Activated T-cell treated with anti-CD3 and anti-CD28 coated beads, Interleukin-2, amount 50 U/mL, for 72 hours (primary cell): ENCODE measurements at regions not wholly inside any gene's neighbourhood (a gene's known extent, or its start where the extent isn't known, plus 50 kb on each side); places are given as distances from the start of the nearest gene placed in this dataset.

Source experiments
- ATAC-seq, 2 donors: fragments of 150-1000 bp; cut with Tn5 transposase; replicated peaks in 1 of 2; 2 replicates each; pipeline ENCODE4 v1.10.0; 2021; ENCODE audit warnings: moderate library complexity in 2 of 2, mild to moderate bottlenecking in 1 of 2
- DNase-seq, 2 donors: peaks; one replicate each; pipeline ENCODE4 v3.0.0; 2021 to 2022; ENCODE audit warnings: mixed read lengths in 1 of 2
- H3K27ac Mint-ChIP-seq: one replicate; pipeline ENCODE4 v1.8.0; 2022; ENCODE audit warnings: mild to moderate bottlenecking, moderate library complexity, mixed read lengths
- H3K27me3 Mint-ChIP-seq: one replicate; pipeline ENCODE4 v1.8.0; 2022; ENCODE audit warnings: low read depth, mixed read lengths
- H3K36me3 Mint-ChIP-seq, 2 donors: one replicate each; pipeline ENCODE4 v1.8.0; 2022; ENCODE audit warnings: mixed read lengths in 2 of 2, mild to moderate bottlenecking in 1 of 2; ENCODE audit not compliant: insufficient read depth in 2 of 2
- H3K4me1 Mint-ChIP-seq: one replicate; pipeline ENCODE4 v1.8.0; 2022; ENCODE audit warnings: low read depth, mixed read lengths
- H3K4me3 Mint-ChIP-seq, 2 donors: one replicate each; pipeline ENCODE4 v1.8.0; 2022; ENCODE audit warnings: mild to moderate bottlenecking in 2 of 2, mixed read lengths in 2 of 2, moderate library complexity in 2 of 2
- H3K9me3 Mint-ChIP-seq, 2 donors: one replicate each; pipeline ENCODE4 v1.8.0; 2022; ENCODE audit warnings: mixed read lengths in 2 of 2

- H3K27ac Mint-ChIP-seq = no peak overlapping the region
- H3K4me3 Mint-ChIP-seq = no peak overlapping the region
- no peaks in the 10 kb centered on the region for H3K9me3 Mint-ChIP-seq
- no peak for DNase-seq
- no peaks in the 10 kb centered on the region for H3K27me3 Mint-ChIP-seq
- H3K4me1 Mint-ChIP-seq = peaks cover 14% of the 10 kb centered on the region
- ATAC-seq = no peak
- no peaks in the 10 kb centered on the region for H3K36me3 Mint-ChIP-seq
Observed at GRCh38 chr6:134477991-134478635, 160.2 kb upstream of the SGK1 start.

DNA sequence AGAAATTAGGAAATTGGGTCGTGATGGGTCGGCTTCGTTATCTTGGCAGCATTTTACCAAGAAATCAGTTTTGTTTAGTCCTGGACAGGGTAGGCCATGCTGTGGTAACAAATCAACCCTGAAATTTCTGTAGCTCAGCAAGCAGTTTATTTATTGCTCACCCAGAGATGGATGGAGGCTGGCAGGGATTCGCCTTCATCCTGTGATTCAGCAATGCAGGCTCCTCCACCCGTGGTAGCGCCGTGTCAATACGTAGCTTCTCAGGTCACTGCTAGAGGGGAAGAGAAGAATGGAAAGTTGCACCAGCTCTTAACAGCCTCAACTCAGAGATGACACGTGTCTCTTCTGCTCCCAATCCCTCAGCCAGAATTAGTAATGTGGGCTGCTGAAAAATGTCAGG lies 157.0 kb upstream of the SGK1 start:
- H3K9me3 Mint-ChIP-seq = no peaks in the 10 kb centered on the region
- peaks cover 7% of the 10 kb centered on the region for H3K4me1 Mint-ChIP-seq
- no peak overlapping the region for H3K4me3 Mint-ChIP-seq
- no peak for ATAC-seq
- no peaks in the 10 kb centered on the region for H3K27me3 Mint-ChIP-seq
- H3K27ac Mint-ChIP-seq = no peak overlapping the region
- no peak for DNase-seq
- no peaks in the 10 kb centered on the region for H3K36me3 Mint-ChIP-seq

DNA sequence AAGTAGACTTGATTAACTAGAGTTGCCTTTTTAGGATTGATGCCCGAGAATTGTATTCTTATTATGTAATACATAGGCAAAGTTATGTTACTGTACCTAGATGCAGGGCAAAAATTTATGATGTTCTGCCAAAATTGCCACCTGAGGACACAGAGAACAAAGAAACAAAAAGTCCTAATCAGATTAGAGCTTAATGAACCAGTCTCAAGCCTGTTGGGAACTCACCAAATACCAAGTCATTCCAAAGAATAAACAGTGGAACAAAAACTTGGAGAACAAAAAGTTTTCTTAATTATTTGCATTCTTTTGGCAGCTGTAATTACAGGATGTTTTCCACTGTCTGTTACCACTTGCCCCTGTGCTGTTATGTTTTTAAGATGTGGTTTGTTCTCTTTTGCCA lies 154.7 kb upstream of the SGK1 start:
- Mint-ChIP-seq H3K27me3 (no peaks in the 10 kb centered on the region), H3K36me3 (no peaks in the 10 kb centered on the region)
- no peak for DNase-seq

DNA sequence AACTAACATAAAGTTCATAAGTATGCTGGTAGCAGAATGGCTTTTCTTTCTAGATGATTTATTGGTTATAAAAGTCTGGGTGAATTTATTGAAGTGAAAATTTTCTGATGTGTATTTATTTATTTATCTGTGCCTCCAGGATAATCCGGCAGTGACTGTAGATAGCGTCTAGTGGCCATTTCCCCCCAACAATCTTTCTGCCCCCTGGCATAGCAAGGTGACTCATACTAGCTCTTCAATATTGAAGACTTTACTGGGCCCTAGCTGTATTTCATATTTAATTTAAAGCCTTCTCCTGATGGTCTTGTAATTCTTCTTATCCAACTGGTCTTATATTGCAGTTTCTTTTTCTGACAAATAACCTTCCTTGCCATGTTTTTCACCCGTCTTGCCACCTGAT lies 154.1 kb upstream of the SGK1 start:
- no peak for ATAC-seq
- Mint-ChIP-seq H3K9me3 (no peaks in the 10 kb centered on the region), H3K27ac (no peak overlapping the region), H3K4me3 (no peak overlapping the region), H3K36me3 (no peaks in the 10 kb centered on the region), H3K4me1 (no peaks in the 10 kb centered on the region), H3K27me3 (no peaks in the 10 kb centered on the region)
- no peak for DNase-seq

More for the DNA sequence above, 154.7 kb upstream of the SGK1 start:
- Mint-ChIP-seq H3K9me3 (no peaks in the 10 kb centered on the region), H3K27ac (no peak overlapping the region), H3K4me3 (no peak overlapping the region), H3K4me1 (no peaks in the 10 kb centered on the region)
- no peak for ATAC-seq

- H3K27me3 Mint-ChIP-seq = no peaks in the 10 kb centered on the region
- H3K4me3 Mint-ChIP-seq = no peak overlapping the region
- H3K36me3 Mint-ChIP-seq = no peaks in the 10 kb centered on the region
- no peaks in the 10 kb centered on the region for H3K4me1 Mint-ChIP-seq
- ATAC-seq = no peak
- no peak overlapping the region for H3K27ac Mint-ChIP-seq
- H3K9me3 Mint-ChIP-seq = no peaks in the 10 kb centered on the region
- DNase-seq = no peak
Observed at GRCh38 chr6:134470457-134470975, 152.6 kb upstream of the SGK1 start.

- Mint-ChIP-seq H3K4me3 (no peak overlapping the region), H3K36me3 (no peaks in the 10 kb centered on the region), H3K27me3 (no peaks in the 10 kb centered on the region), H3K4me1 (no peaks in the 10 kb centered on the region), H3K9me3 (no peaks in the 10 kb centered on the region), H3K27ac (no peak overlapping the region)
- DNase-seq = no peak
- ATAC-seq = no peak
Observed at GRCh38 chr6:134469702-134470456, 152.0 kb upstream of the SGK1 start.

DNA sequence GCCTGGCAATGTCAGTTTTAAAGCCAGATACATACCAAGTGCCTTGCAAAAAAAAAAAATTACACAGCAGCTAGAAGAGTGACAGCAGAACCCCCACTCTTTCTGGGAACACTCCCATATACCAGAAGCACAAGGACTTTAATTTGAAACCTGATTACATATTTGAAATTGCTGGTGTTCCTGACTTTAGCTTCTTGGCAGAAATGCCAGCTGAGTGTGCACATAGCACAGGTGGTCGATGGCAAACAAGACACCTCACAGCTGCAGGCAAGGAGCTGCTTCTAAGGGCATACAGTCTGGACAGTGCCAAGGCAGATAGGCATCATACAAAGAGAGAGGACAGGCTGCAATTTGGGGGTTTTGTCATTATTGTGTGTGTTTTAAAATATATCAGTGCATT lies 150.7 kb upstream of the SGK1 start:
- H3K27me3 Mint-ChIP-seq = no peaks in the 10 kb centered on the region
- H3K27ac Mint-ChIP-seq = no peak overlapping the region
- H3K36me3 Mint-ChIP-seq = no peaks in the 10 kb centered on the region
- H3K4me3 Mint-ChIP-seq = no peak overlapping the region
- H3K4me1 Mint-ChIP-seq = no peaks in the 10 kb centered on the region
- ATAC-seq (no peak), DNase-seq (no peak)
- no peaks in the 10 kb centered on the region for H3K9me3 Mint-ChIP-seq

GRCh38 chr6:134467620-134468019 lies 149.7 kb upstream of the SGK1 start:
- no peak overlapping the region for H3K27ac Mint-ChIP-seq
- DNase-seq (no peak), ATAC-seq (no peak)
- H3K27me3 Mint-ChIP-seq = no peaks in the 10 kb centered on the region
- H3K4me3 Mint-ChIP-seq = no peak overlapping the region
- H3K36me3 Mint-ChIP-seq = no peaks in the 10 kb centered on the region
- no peaks in the 10 kb centered on the region for H3K4me1 Mint-ChIP-seq
- H3K9me3 Mint-ChIP-seq = no peaks in the 10 kb centered on the region

DNA sequence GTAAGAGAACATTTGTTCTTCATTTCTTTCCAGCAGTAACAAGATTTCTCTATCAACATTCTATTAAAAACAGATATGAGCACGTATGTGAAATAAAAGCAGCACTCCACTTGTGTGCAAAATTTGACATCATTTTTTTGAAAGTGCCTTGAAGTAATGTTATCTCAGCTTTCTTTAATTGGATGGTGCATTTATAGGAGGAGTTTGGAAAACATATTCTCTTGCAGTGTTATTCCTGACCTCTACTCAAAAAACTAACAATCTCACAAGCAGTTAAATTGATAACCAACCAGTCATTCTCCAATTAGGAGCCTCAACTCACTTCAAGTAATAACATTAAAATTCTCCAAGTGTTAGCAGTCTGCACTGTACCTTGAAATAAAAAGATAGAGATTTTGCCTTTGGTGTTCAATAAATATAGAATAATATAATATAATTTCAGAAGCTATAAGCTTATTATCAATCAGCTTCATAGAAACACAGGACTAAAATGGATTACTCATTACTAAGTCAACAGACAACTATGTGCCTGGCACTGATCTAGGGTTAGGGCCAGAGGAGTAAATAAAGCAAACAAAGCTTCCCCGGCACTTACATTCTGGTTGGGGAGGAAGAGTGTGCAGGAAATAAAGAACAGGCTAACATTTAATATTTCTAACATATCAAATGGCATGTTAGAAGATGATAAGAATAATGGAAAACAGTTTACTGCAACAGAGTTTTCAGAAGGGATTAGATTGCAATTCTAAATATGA lies 149.0 kb upstream of the SGK1 start:
- H3K27me3 Mint-ChIP-seq = no peaks in the 10 kb centered on the region
- H3K4me1 Mint-ChIP-seq = no peaks in the 10 kb centered on the region
- no peak for ATAC-seq
- H3K9me3 Mint-ChIP-seq = no peaks in the 10 kb centered on the region
- H3K4me3 Mint-ChIP-seq = no peak overlapping the region
- DNase-seq = no peak
- H3K27ac Mint-ChIP-seq = no peak overlapping the region
- H3K36me3 Mint-ChIP-seq = no peaks in the 10 kb centered on the region

- Mint-ChIP-seq H3K36me3 (no peaks in the 10 kb centered on the region), H3K27me3 (no peaks in the 10 kb centered on the region), H3K9me3 (no peaks in the 10 kb centered on the region), H3K4me1 (no peaks in the 10 kb centered on the region), H3K27ac (no peak overlapping the region), H3K4me3 (no peak overlapping the region)
- no peak for ATAC-seq
- DNase-seq = no peak
Observed at GRCh38 chr6:134464690-134465411, 146.9 kb upstream of the SGK1 start.

DNA sequence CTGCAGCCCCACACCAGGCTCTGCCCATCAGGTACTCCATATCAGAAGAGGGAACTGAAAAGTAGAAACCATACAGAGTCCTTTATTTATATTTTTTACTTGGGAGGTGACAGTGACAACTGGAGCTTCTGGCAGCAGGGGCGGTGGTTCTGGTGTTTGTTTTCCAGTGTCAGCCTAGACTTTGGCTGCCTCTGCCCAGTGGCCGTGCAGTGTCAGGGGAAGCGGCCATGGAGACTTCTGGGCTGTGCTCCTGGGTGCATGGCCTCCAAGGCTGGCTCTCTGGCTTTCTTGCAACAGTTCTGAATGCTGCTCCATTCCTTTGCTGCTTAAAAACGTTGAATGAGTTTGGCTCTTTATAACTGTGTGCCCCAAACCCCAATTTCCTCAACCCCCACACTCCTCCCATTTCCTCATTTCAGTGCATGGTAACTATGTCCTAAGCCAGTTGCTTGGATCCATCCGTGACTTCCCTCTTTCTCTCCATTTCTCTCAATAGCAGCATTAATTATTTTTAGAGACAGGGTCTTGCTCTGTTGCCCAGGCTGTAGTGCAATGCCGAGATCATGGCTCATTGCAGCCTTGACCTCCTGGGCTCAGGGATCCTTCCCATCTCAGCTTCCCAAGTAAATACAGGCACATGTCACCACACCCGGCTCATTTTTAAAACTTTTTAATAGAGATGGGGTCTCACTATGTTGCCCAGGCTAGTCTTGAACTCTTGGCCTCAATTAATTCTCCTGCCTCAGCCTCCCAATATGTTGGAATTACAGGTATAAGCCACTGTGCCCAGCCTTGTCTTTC lies 141.1 kb upstream of the SGK1 start:
- ATAC-seq (no peak), DNase-seq (no peak)
- Mint-ChIP-seq H3K27me3 (no peaks in the 10 kb centered on the region), H3K4me1 (no peaks in the 10 kb centered on the region), H3K27ac (no peak overlapping the region), H3K4me3 (no peak overlapping the region), H3K36me3 (no peaks in the 10 kb centered on the region), H3K9me3 (no peaks in the 10 kb centered on the region)

DNA sequence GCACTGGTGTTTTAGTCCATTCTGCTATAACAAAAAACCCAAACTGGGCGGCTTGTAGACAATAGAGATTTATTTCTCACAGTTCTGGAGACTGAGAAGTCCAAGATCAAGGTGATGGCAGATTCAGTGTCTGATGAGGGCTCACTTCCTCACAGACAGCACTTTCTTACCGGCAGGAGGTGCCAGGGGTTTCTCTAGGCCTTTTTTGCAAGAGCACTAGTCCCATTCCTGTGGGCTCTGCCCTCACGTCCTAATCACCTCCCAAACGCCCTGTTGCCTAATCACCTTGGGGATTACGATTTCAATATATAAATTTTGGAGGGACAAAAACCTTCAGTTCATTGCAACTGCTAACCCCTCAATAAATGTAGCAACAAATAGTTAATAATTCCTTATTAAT lies 140.0 kb upstream of the SGK1 start:
- no peaks in the 10 kb centered on the region for H3K9me3 Mint-ChIP-seq
- ATAC-seq (no peak), DNase-seq (no peak)
- no peak overlapping the region for H3K4me3 Mint-ChIP-seq
- no peaks in the 10 kb centered on the region for H3K27me3 Mint-ChIP-seq
- no peaks in the 10 kb centered on the region for H3K4me1 Mint-ChIP-seq
- H3K36me3 Mint-ChIP-seq = no peaks in the 10 kb centered on the region
- H3K27ac Mint-ChIP-seq = no peak overlapping the region
